ENCODE measurements at regions not wholly inside any gene's neighbourhood (a gene's known extent, or its start where the extent isn't known, plus 50 kb on each side); places are given as distances from the start of the nearest gene placed in this dataset.

GRCh38 chr3:99315896-99316295, 322.5 kb upstream of the COL8A1 start:
- TF ChIP-seq CREB1 (IDR thresholded peaks at IDR 0.05; ENCODE audit: low read depth) (no peak), TAF1 (IDR thresholded peaks at IDR 0.05; ENCODE audit: low read depth) (no peak), NFIC (IDR thresholded peaks at IDR 0.05) (no peak), EP300 (IDR thresholded peaks at IDR 0.05; ENCODE audit: borderline replicate concordance) (no peak), FOXM1 (IDR thresholded peaks at IDR 0.05; ENCODE audit: borderline replicate concordance, low read depth) (no peak), CEBPB (IDR thresholded peaks at IDR 0.05) (no peak), ZBTB7A (IDR thresholded peaks at IDR 0.05; ENCODE audit: low read depth) (no peak), REST (IDR thresholded peaks at IDR 0.05; ENCODE audit: low read depth) (no peak), TEAD4 (IDR thresholded peaks at IDR 0.05) (no peak), RAD21 (IDR thresholded peaks at IDR 0.05; ENCODE audit: low read depth) (no peak), YY1 (IDR thresholded peaks at IDR 0.05; ENCODE audit: low read depth) (no peak), EGR1 (IDR thresholded peaks at IDR 0.05) (no peak), USF1 (IDR thresholded peaks at IDR 0.05) (no peak), MAX (IDR thresholded peaks at IDR 0.05) (no peak), TCF12 (IDR thresholded peaks at IDR 0.05; ENCODE audit: low read depth) (no peak)

- no peak for TF ChIP-seq TAF1 (IDR thresholded peaks at IDR 0.05; ENCODE audit: low read depth)
- no peak for TF ChIP-seq TCF12 (IDR thresholded peaks at IDR 0.05; ENCODE audit: low read depth)
- no peak for TF ChIP-seq RAD21 (IDR thresholded peaks at IDR 0.05; ENCODE audit: low read depth)
- TF ChIP-seq NFIC (IDR thresholded peaks at IDR 0.05), result no peak
- TF ChIP-seq CEBPB (IDR thresholded peaks at IDR 0.05), result no peak
- no peak for TF ChIP-seq REST (IDR thresholded peaks at IDR 0.05; ENCODE audit: low read depth)
- no peak for TF ChIP-seq FOXM1 (IDR thresholded peaks at IDR 0.05; ENCODE audit: borderline replicate concordance, low read depth)
- TF ChIP-seq TEAD4 (IDR thresholded peaks at IDR 0.05), result no peak
- no peak for TF ChIP-seq EP300 (IDR thresholded peaks at IDR 0.05; ENCODE audit: borderline replicate concordance)
- TF ChIP-seq MAX (IDR thresholded peaks at IDR 0.05), result no peak
- no peak for TF ChIP-seq CREB1 (IDR thresholded peaks at IDR 0.05; ENCODE audit: low read depth)
- TF ChIP-seq ZBTB7A (IDR thresholded peaks at IDR 0.05; ENCODE audit: low read depth), result no peak
- no peak for TF ChIP-seq YY1 (IDR thresholded peaks at IDR 0.05; ENCODE audit: low read depth)
Observed at GRCh38 chr3:99313485-99313884, 324.9 kb upstream of the COL8A1 start.

GRCh38 chr3:99298661-99299060, 339.7 kb upstream of the COL8A1 start:
- TF ChIP-seq FOXM1 (IDR thresholded peaks at IDR 0.05; ENCODE audit: borderline replicate concordance, low read depth), result no peak
- no peak for TF ChIP-seq EGR1 (IDR thresholded peaks at IDR 0.05)
- TF ChIP-seq REST (IDR thresholded peaks at IDR 0.05; ENCODE audit: low read depth), result no peak
- no peak for TF ChIP-seq NFIC (IDR thresholded peaks at IDR 0.05)
- no peak for TF ChIP-seq MAX (IDR thresholded peaks at IDR 0.05)

GRCh38 chr3:99295836-99296235, 342.6 kb upstream of the COL8A1 start:
- TF ChIP-seq CEBPB (IDR thresholded peaks at IDR 0.05) (no peak), YY1 (IDR thresholded peaks at IDR 0.05; ENCODE audit: low read depth) (no peak), ZBTB7A (IDR thresholded peaks at IDR 0.05; ENCODE audit: low read depth) (no peak), EP300 (IDR thresholded peaks at IDR 0.05; ENCODE audit: borderline replicate concordance) (no peak), EGR1 (IDR thresholded peaks at IDR 0.05) (no peak), FOXM1 (IDR thresholded peaks at IDR 0.05; ENCODE audit: borderline replicate concordance, low read depth) (no peak)

GRCh38 chr3:99287876-99288275, 350.5 kb upstream of the COL8A1 start:
- TF ChIP-seq REST (IDR thresholded peaks at IDR 0.05; ENCODE audit: low read depth), result no peak
- no peak for TF ChIP-seq ZBTB7A (IDR thresholded peaks at IDR 0.05; ENCODE audit: low read depth)
- TF ChIP-seq NFIC (IDR thresholded peaks at IDR 0.05), result no peak
- TF ChIP-seq EP300 (IDR thresholded peaks at IDR 0.05; ENCODE audit: borderline replicate concordance), result no peak
- TF ChIP-seq CEBPB (IDR thresholded peaks at IDR 0.05), result no peak
- no peak for TF ChIP-seq FOXM1 (IDR thresholded peaks at IDR 0.05; ENCODE audit: borderline replicate concordance, low read depth)
- TF ChIP-seq TEAD4 (IDR thresholded peaks at IDR 0.05), result no peak
- no peak for TF ChIP-seq CREB1 (IDR thresholded peaks at IDR 0.05; ENCODE audit: low read depth)
- TF ChIP-seq EGR1 (IDR thresholded peaks at IDR 0.05), result no peak
- TF ChIP-seq TCF12 (IDR thresholded peaks at IDR 0.05; ENCODE audit: low read depth), result no peak
- TF ChIP-seq TAF1 (IDR thresholded peaks at IDR 0.05; ENCODE audit: low read depth), result no peak
- TF ChIP-seq RAD21 (IDR thresholded peaks at IDR 0.05; ENCODE audit: low read depth), result no peak
- TF ChIP-seq USF1 (IDR thresholded peaks at IDR 0.05), result no peak
- no peak for TF ChIP-seq YY1 (IDR thresholded peaks at IDR 0.05; ENCODE audit: low read depth)
- no peak for TF ChIP-seq MAX (IDR thresholded peaks at IDR 0.05)

All from Ishikawa (cell line).